Brain microvascular endothelial cell (primary cell): ENCODE measurements at regions not wholly inside any gene's neighbourhood (a gene's known extent, or its start where the extent isn't known, plus 50 kb on each side); places are given as distances from the start of the nearest gene placed in this dataset.
"Not testable (repeated sequence)": the region's sequence is repeated elsewhere in the genome, so short reads cannot be mapped to it uniquely, and the experiment has no call there.

Source experiments
- DNase-seq: peaks from one replicate; pipeline ENCODE4 v3.0.0-alpha.2; 2020
- H3K27ac ChIP-seq: fragments of 250-450 bp; sonication (Bioruptor Pico); 2 replicates; pipeline ENCODE4 v1.5.1; 2020; ENCODE audit warnings: mild to moderate bottlenecking, moderate library complexity
- H3K27me3 ChIP-seq: fragments of 250-450 bp; sonication (Bioruptor Pico); replicated peaks from 2 replicates; pipeline ENCODE4 v1.5.1; 2020; ENCODE audit warnings: mild to moderate bottlenecking
- H3K36me3 ChIP-seq: fragments of 250-450 bp; sonication (Bioruptor Pico); replicated peaks from 2 replicates; pipeline ENCODE4 v1.5.1; 2020; ENCODE audit warnings: mild to moderate bottlenecking
- H3K4me3 ChIP-seq: 2 replicates; pipeline ENCODE4 v1.5.1; 2011; ENCODE audit warnings: low read depth, mild to moderate bottlenecking, control low read depth, low read length, moderate library complexity
- CTCF ChIP-seq: IDR thresholded peaks from 2 replicates; pipeline ENCODE4 v1.5.1; 2011; ENCODE audit warnings: low read depth, mild to moderate bottlenecking, moderate library complexity, low read length, control low read depth, inconsistent platforms; ENCODE audit errors: missing control alignments
- in situ Hi-C: cut with HindIII; loops from 2 replicates; pipeline ENCODE4 v1.10.0; 2017; ENCODE audit warnings: low sequenced_read_pairs, low pct_ligation_motif_present

- Histone ChIP-seq H3K4me3 (no peak overlapping the region), H3K27ac (no peak overlapping the region), H3K27me3 (no peaks in the 10 kb centered on the region), H3K36me3 (no peaks in the 10 kb centered on the region)
- no peak for DNase-seq
- no peak for TF ChIP-seq CTCF
- in situ Hi-C loops = no loop called here
These were observed 169.7 kb upstream of the STK26 start for GRCh38 chrX:131853440-131853839.

DNA sequence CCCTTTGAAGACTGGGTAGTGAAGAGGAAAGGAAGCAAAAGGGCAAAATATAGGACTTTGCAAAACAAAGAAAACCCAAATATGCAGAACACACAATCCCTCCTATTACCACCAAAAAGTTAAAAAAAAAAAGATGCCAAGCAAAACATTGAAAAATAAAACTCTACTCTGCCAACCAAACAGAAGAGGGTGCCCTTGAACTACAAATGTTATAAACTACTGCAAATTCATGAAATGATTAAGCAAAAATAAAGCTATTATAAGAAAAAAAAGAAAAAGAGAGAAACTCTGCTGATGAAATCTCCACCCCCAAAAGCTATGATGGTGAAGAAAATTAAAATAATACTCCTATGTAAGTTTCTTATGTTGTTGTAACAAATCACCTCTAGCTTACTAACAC lies 168.5 kb upstream of the STK26 start:
- TF ChIP-seq CTCF = no peak
- no peaks in the 10 kb centered on the region for H3K36me3 ChIP-seq
- in situ Hi-C loops = no loop called here
- no peaks in the 10 kb centered on the region for H3K27me3 ChIP-seq
- no peak overlapping the region for H3K27ac ChIP-seq
- H3K4me3 ChIP-seq = no peak overlapping the region
- DNase-seq = no peak

- no peak for TF ChIP-seq CTCF
- H3K4me3 ChIP-seq = no peak overlapping the region
- no peak overlapping the region for H3K27ac ChIP-seq
- DNase-seq = no peak
- H3K36me3 ChIP-seq = no peaks in the 10 kb centered on the region
- no peaks in the 10 kb centered on the region for H3K27me3 ChIP-seq
- in situ Hi-C loops = no loop called here
These were observed 161.9 kb upstream of the STK26 start for GRCh38 chrX:131861088-131861787.

- in situ Hi-C loops = no loop called here
- no peaks in the 10 kb centered on the region for H3K36me3 ChIP-seq
- H3K27ac ChIP-seq = no peak overlapping the region
- no peak for DNase-seq
- no peak for TF ChIP-seq CTCF
- H3K27me3 ChIP-seq = no peaks in the 10 kb centered on the region
- H3K4me3 ChIP-seq = no peak overlapping the region
These were observed 160.8 kb upstream of the STK26 start for GRCh38 chrX:131862321-131862720.

- in situ Hi-C loops = no loop called here
- Histone ChIP-seq H3K27me3 (no peaks in the 10 kb centered on the region), H3K4me3 (no peak overlapping the region), H3K36me3 (no peaks in the 10 kb centered on the region), H3K27ac (no peak overlapping the region)
- no peak for DNase-seq
- TF ChIP-seq CTCF = no peak
These were observed 153.9 kb upstream of the STK26 start for GRCh38 chrX:131869182-131869581.

DNA sequence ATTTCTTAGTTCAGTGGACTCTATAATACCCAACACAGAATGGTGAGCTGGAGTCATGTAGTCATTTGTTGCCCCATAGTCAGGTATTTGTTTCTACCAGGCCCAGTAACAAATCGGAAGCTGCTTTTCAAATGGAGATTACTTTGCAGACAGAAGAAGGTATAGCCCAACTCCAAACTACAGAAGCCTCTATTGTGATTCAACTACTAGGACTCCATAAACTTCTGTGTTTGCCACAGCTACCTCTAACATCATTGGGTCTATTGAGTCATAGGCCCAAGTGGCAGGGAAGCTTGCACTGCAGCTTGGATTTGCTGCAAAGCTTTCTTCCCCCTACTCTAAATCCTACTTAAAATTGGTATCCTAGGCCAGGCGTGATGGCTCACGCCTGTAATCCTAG lies 148.8 kb upstream of the STK26 start:
- H3K4me3 ChIP-seq = no peak overlapping the region
- TF ChIP-seq CTCF = no peak
- in situ Hi-C loops = no loop called here
- DNase-seq = no peak
- H3K27ac ChIP-seq = no peak overlapping the region
- H3K27me3 ChIP-seq = no peaks in the 10 kb centered on the region
- H3K36me3 ChIP-seq = no peaks in the 10 kb centered on the region

- in situ Hi-C loops, H3K4me3 ChIP-seq, H3K36me3 ChIP-seq, H3K27me3 ChIP-seq, DNase-seq, H3K27ac ChIP-seq: not testable (repeated sequence)
These were observed 147.3 kb upstream of the STK26 start for GRCh38 chrX:131875827-131876226.
